ENCODE measurements at regions not wholly inside any gene's neighbourhood (a gene's known extent, or its start where the extent isn't known, plus 50 kb on each side); places are given as distances from the start of the nearest gene placed in this dataset.

DNA sequence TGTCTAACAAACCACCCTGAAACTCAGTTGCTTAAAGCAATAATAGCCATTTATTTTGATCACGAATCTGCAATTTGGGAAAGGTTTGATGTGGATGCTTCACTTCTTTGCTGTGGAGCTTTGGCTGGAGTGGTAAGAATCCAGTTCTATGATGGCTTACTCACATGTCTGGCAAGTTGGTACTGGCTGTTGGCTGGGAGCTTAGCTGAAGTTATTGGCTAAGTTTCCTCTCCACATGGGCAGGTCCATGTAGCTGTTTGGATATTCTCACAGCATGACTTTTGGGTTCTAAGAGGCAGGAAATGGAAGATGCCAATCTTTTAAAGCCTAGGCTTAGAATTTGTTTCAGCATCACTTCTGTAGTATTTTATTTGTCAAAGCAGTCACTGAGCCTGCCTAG is 277.6 kb upstream of the NRP1 start:
- TF ChIP-seq, protein P1, sequence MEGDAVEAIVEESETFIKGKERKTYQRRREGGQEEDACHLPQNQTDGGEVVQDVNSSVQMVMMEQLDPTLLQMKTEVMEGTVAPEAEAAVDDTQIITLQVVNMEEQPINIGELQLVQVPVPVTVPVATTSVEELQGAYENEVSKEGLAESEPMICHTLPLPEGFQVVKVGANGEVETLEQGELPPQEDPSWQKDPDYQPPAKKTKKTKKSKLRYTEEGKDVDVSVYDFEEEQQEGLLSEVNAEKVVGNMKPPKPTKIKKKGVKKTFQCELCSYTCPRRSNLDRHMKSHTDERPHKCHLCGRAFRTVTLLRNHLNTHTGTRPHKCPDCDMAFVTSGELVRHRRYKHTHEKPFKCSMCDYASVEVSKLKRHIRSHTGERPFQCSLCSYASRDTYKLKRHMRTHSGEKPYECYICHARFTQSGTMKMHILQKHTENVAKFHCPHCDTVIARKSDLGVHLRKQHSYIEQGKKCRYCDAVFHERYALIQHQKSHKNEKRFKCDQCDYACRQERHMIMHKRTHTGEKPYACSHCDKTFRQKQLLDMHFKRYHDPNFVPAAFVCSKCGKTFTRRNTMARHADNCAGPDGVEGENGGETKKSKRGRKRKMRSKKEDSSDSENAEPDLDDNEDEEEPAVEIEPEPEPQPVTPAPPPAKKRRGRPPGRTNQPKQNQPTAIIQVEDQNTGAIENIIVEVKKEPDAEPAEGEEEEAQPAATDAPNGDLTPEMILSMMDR (IDR thresholded peaks at IDR 0.05) = no peak
- no peak for TF ChIP-seq POLR2A (IDR thresholded peaks at IDR 0.05)

Measured in right lobe of liver (tissue), 4 donors.